ENCODE measurements at regions not wholly inside any gene's neighbourhood (a gene's known extent, or its start where the extent isn't known, plus 50 kb on each side); places are given as distances from the start of the nearest gene placed in this dataset.
A peak's percentile ranks its signal among the peaks of the same experiment; 100 is the strongest.

- H3K4me3 ChIP-seq (ENCODE audit: low read length in 3 of 3), result no peak overlapping the region
- DNase-seq (peak in 1 of 5 donors; percentile 48), FAIRE-seq (no peak)
- H3K36me3 ChIP-seq (ENCODE audit: control insufficient read depth in 2 of 3, insufficient read depth in 3 of 3, low read length in 3 of 3), result no peaks in the 10 kb centered on the region
- H3K27me3 ChIP-seq (ENCODE audit: control insufficient read depth, insufficient read depth, low read length), result peaks cover 3% of the 10 kb centered on the region
- no peaks in the 10 kb centered on the region for H3K9me3 ChIP-seq (ENCODE audit: control insufficient read depth in 2 of 3, insufficient read depth in 1 of 3, low read length in 3 of 3)
- no peak overlapping the region for H3K9ac ChIP-seq (ENCODE audit: low read length in 3 of 3)
- no peak overlapping the region for H3K27ac ChIP-seq (ENCODE audit: low read depth in 2 of 2, low read length in 2 of 2)
- intact Hi-C loops (cut with DNase I), result loop anchor here (10.0 kb wide), 1 partner anchor 353 kb away; no protein-coding TSS in a partner anchor
- peaks cover 0 to 4% (median 4%) of the 10 kb centered on the region in 3 donors for H3K4me1 ChIP-seq (ENCODE audit: control insufficient read depth in 2 of 3, insufficient read depth in 2 of 3, low read depth in 1 of 3, low read length in 3 of 3)
- TF ChIP-seq CTCF (IDR thresholded peaks at IDR 0.05; ENCODE audit: borderline replicate concordance, extremely low read depth, insufficient read depth), result no peak
Observed at GRCh38 chr1:10867914-10868598, 71.6 kb upstream of the CASZ1 start.

- H3K27ac ChIP-seq (ENCODE audit: low read depth in 2 of 2, low read length in 2 of 2), result no peak overlapping the region
- intact Hi-C loops (cut with DNase I), result loop anchor here (10.0 kb wide), 1 partner anchor 354 kb away; no protein-coding TSS in a partner anchor
- no peaks in the 10 kb centered on the region for H3K36me3 ChIP-seq (ENCODE audit: control insufficient read depth in 2 of 3, insufficient read depth in 3 of 3, low read length in 3 of 3)
- FAIRE-seq, result no peak
- H3K9ac ChIP-seq (ENCODE audit: low read length in 3 of 3), result no peak overlapping the region
- peaks cover 0 to 4% (median 4%) of the 10 kb centered on the region in 3 donors for H3K4me1 ChIP-seq (ENCODE audit: control insufficient read depth in 2 of 3, insufficient read depth in 2 of 3, low read depth in 1 of 3, low read length in 3 of 3)
- no peak for DNase-seq
- TF ChIP-seq CTCF (IDR thresholded peaks at IDR 0.05; ENCODE audit: borderline replicate concordance, extremely low read depth, insufficient read depth), result no peak
- peaks cover 3% of the 10 kb centered on the region for H3K27me3 ChIP-seq (ENCODE audit: control insufficient read depth, insufficient read depth, low read length)
- no peak overlapping the region for H3K4me3 ChIP-seq (ENCODE audit: low read length in 3 of 3)
- no peaks in the 10 kb centered on the region for H3K9me3 ChIP-seq (ENCODE audit: control insufficient read depth in 2 of 3, insufficient read depth in 1 of 3, low read length in 3 of 3)
Observed at GRCh38 chr1:10868599-10868965, 72.1 kb upstream of the CASZ1 start.

- TF ChIP-seq CTCF (IDR thresholded peaks at IDR 0.05; ENCODE audit: borderline replicate concordance, extremely low read depth, insufficient read depth), result no peak
- FAIRE-seq (no peak), DNase-seq (peak in 1 of 5 donors; percentile 6)
- no peak overlapping the region for H3K9ac ChIP-seq (ENCODE audit: low read length in 3 of 3)
- intact Hi-C loops (cut with DNase I), result loop anchor here (10.0 kb wide), 1 partner anchor 355 kb away; no protein-coding TSS in a partner anchor
- peaks cover 0 to 4% (median 4%) of the 10 kb centered on the region in 3 donors for H3K4me1 ChIP-seq (ENCODE audit: control insufficient read depth in 2 of 3, insufficient read depth in 2 of 3, low read depth in 1 of 3, low read length in 3 of 3)
- no peak overlapping the region for H3K27ac ChIP-seq (ENCODE audit: low read depth in 2 of 2, low read length in 2 of 2)
- H3K36me3 ChIP-seq (ENCODE audit: control insufficient read depth in 2 of 3, insufficient read depth in 3 of 3, low read length in 3 of 3), result no peaks in the 10 kb centered on the region
- H3K4me3 ChIP-seq (ENCODE audit: low read length in 3 of 3), result no peak overlapping the region
- H3K27me3 ChIP-seq (ENCODE audit: control insufficient read depth, insufficient read depth, low read length), result peaks cover 2% of the 10 kb centered on the region
- H3K9me3 ChIP-seq (ENCODE audit: control insufficient read depth in 2 of 3, insufficient read depth in 1 of 3, low read length in 3 of 3), result no peaks in the 10 kb centered on the region
Observed at GRCh38 chr1:10869933-10870332, 73.5 kb upstream of the CASZ1 start.
